HL-60 (cell line): ENCODE measurements at regions not wholly inside any gene's neighbourhood (a gene's known extent, or its start where the extent isn't known, plus 50 kb on each side); places are given as distances from the start of the nearest gene placed in this dataset.

Source experiments
- DNase-seq, 2 experiments: peaks; one replicate each; pipeline ENCODE4 v3.0.0-alpha.2; 2010 to 2020; ENCODE audit warnings: low read depth in 1 of 2, low spot score in 1 of 2
- H3K27ac ChIP-seq: fragments of 250-450 bp; sonication (Bioruptor Pico); replicated peaks from 2 replicates; pipeline ENCODE4 v1.5.1; 2020; ENCODE audit warnings: mild to moderate bottlenecking, moderate library complexity
- H3K27me3 ChIP-seq: fragments of 250-450 bp; sonication (Bioruptor Pico); 2 replicates; pipeline ENCODE4 v1.5.1; 2021; ENCODE audit warnings: mild to moderate bottlenecking, moderate library complexity; ENCODE audit not compliant: insufficient read depth, poor library complexity, severe bottlenecking
- H3K4me3 ChIP-seq: replicated peaks from 2 replicates; pipeline ENCODE4 v1.5.1; 2011; ENCODE audit warnings: mild to moderate bottlenecking, control low read depth, low read length; ENCODE audit not compliant: insufficient read depth
- GABPA ChIP-seq: IDR thresholded peaks from 2 replicates; pipeline ENCODE4 v1.6.1; 2012; ENCODE audit warnings: low read depth
- POLR2AphosphoS5 ChIP-seq: IDR thresholded peaks from 2 replicates; pipeline ENCODE4 v1.6.1; 2012; ENCODE audit warnings: low read depth
- SPI1 ChIP-seq: IDR thresholded peaks from 2 replicates; pipeline ENCODE4 v1.6.1; 2012; ENCODE audit warnings: low read depth, mild to moderate bottlenecking, borderline replicate concordance
- TF ChIP-seq, protein P1 (sequence below): IDR thresholded peaks from one replicate; pipeline ENCODE4 v1.5.1; 2011; ENCODE audit warnings: low read length, control low read depth, inconsistent platforms; ENCODE audit not compliant: insufficient read depth
- TF ChIP-seq, protein P2 (sequence below): IDR thresholded peaks from 2 replicates; pipeline ENCODE4 v1.6.1; 2012; ENCODE audit warnings: low read depth; ENCODE audit not compliant: insufficient replicate concordance

DNA sequence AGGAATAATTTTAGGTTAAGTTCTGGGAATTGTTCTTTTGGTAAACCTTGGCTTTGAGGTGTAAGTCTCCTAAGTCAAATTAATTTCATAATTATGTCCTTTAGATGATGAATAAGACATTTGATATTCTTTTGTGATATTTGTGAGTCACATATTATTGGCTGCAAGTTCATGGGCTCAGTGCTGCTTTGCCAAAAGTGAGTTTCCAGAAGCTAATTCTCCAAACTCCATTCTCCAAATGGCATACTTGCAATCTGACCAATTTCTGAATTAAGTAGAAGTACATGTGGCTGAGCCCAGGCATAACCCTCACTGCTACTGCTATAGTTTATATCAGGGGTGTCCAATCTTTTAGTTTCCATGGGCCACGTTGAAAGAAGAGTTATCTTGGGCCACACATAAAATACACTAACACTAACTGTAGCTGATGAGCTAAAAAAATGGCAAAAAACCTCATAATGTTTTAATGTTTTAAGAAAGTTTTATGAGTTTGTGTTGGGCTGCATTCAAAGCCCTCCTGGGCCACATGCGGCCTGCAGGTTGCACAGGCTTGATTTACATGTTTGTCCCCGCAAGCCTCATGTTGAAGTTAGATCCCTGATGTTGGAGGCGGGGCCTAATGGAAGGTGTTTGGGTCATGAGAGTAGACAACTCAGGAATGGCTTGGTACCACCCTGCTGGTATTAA, 196.1 kb downstream of the ZNF330 start:
- TF ChIP-seq, protein P1, sequence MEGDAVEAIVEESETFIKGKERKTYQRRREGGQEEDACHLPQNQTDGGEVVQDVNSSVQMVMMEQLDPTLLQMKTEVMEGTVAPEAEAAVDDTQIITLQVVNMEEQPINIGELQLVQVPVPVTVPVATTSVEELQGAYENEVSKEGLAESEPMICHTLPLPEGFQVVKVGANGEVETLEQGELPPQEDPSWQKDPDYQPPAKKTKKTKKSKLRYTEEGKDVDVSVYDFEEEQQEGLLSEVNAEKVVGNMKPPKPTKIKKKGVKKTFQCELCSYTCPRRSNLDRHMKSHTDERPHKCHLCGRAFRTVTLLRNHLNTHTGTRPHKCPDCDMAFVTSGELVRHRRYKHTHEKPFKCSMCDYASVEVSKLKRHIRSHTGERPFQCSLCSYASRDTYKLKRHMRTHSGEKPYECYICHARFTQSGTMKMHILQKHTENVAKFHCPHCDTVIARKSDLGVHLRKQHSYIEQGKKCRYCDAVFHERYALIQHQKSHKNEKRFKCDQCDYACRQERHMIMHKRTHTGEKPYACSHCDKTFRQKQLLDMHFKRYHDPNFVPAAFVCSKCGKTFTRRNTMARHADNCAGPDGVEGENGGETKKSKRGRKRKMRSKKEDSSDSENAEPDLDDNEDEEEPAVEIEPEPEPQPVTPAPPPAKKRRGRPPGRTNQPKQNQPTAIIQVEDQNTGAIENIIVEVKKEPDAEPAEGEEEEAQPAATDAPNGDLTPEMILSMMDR: no peak
- TF ChIP-seq POLR2AphosphoS5 (no peak), SPI1 (no peak), GABPA (no peak)
- TF ChIP-seq, protein P2, sequence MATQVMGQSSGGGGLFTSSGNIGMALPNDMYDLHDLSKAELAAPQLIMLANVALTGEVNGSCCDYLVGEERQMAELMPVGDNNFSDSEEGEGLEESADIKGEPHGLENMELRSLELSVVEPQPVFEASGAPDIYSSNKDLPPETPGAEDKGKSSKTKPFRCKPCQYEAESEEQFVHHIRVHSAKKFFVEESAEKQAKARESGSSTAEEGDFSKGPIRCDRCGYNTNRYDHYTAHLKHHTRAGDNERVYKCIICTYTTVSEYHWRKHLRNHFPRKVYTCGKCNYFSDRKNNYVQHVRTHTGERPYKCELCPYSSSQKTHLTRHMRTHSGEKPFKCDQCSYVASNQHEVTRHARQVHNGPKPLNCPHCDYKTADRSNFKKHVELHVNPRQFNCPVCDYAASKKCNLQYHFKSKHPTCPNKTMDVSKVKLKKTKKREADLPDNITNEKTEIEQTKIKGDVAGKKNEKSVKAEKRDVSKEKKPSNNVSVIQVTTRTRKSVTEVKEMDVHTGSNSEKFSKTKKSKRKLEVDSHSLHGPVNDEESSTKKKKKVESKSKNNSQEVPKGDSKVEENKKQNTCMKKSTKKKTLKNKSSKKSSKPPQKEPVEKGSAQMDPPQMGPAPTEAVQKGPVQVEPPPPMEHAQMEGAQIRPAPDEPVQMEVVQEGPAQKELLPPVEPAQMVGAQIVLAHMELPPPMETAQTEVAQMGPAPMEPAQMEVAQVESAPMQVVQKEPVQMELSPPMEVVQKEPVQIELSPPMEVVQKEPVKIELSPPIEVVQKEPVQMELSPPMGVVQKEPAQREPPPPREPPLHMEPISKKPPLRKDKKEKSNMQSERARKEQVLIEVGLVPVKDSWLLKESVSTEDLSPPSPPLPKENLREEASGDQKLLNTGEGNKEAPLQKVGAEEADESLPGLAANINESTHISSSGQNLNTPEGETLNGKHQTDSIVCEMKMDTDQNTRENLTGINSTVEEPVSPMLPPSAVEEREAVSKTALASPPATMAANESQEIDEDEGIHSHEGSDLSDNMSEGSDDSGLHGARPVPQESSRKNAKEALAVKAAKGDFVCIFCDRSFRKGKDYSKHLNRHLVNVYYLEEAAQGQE: no peak
- Histone ChIP-seq H3K4me3 (no peak overlapping the region), H3K27me3 (no peaks in the 10 kb centered on the region), H3K27ac (no peak overlapping the region)
- no peak for DNase-seq

DNA sequence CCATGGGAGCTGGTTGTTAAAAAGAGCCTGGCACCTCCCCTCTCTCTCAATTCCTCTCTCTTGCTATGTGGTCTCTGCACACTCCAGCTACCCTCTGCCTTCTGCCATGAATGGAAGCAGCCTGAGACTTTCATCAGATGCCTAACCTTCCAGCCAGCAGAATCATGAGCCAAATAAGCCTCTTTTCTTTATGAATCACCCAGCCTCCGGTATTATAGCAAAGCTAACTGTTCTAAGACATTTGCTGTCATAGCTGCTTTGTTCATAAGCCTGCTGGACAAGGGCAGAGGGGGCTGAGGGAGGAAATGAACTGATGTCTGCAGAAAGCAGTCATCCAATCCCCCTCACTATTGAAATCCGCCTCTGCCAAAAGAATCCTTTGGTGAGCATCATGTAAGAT, 196.7 kb downstream of the ZNF330 start:
- H3K27ac ChIP-seq: no peak overlapping the region
- no peak overlapping the region for H3K4me3 ChIP-seq
- DNase-seq: no peak
- H3K27me3 ChIP-seq: no peaks in the 10 kb centered on the region
- no peak for TF ChIP-seq GABPA
- TF ChIP-seq, protein P2: no peak
- TF ChIP-seq POLR2AphosphoS5: no peak
- TF ChIP-seq SPI1: no peak
- TF ChIP-seq, protein P1: no peak

DNA sequence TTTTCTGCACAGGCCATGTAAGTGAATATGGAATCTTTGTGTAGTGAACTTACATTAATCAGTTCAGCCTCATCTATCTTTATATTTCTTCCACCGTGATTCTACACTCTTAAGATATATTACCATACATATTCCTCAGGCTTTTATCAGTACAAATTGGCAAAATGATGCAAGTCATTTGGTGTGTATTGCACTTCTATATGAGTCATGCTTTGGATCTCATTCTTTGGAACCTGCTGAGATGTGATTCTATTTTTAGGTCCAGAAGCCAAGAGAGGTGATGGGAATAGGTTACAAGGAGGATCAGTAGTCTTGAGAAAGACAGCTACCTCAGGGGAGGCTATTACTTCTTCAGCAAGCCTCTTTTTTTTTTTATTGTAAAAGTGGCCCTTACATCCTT, 204.4 kb downstream of the ZNF330 start:
- H3K27ac ChIP-seq: no peak overlapping the region
- H3K27me3 ChIP-seq: no peaks in the 10 kb centered on the region
- TF ChIP-seq, protein P2: no peak
- TF ChIP-seq SPI1 (no peak), GABPA (no peak), POLR2AphosphoS5 (no peak)
- no peak overlapping the region for H3K4me3 ChIP-seq
- no peak for DNase-seq
